ENCODE measurements at regions not wholly inside any gene's neighbourhood (a gene's known extent, or its start where the extent isn't known, plus 50 kb on each side); places are given as distances from the start of the nearest gene placed in this dataset.
"Not testable (repeated sequence)": the region's sequence is repeated elsewhere in the genome, so short reads cannot be mapped to it uniquely, and the experiment has no call there.

- no peaks in the 10 kb centered on the region for H3K9me3 ChIP-seq
- intact Hi-C loops (cut with DNase I; ENCODE audit: low total_unique reads): no loop called here
- no peaks in the 10 kb centered on the region for H3K4me1 ChIP-seq
- H3K27me3 ChIP-seq: no peaks in the 10 kb centered on the region
- no peak overlapping the region for H3K4me3 ChIP-seq
- DNase-seq (ENCODE audit: low spot score in 2 of 2): no peak
- no peaks in the 10 kb centered on the region for H3K36me3 ChIP-seq
- H3K27ac ChIP-seq: no peak overlapping the region
- TF ChIP-seq POLR2AphosphoS5 (IDR thresholded peaks at IDR 0.05): no peak
These were observed 625.5 kb upstream of the MIR17HG start for GRCh38 chr13:90721937-90722336.

DNA sequence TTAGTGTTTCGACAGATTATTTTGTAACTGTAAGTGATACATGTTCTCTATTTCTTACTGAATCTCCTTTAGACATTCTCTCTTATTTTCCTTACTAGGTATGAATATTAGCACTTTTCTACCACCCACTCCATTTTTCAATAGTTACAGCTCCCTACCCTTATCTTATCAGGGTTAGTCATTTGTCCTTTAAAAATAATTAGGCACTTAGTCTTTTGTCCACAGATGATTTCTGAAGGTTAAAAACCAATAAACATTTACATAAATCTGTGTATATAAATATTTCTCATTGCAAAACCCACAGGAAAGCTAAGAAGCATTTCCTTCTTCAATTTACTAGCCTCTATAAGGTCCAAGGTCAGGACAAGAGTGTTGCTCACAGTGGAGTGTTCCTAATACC is 624.1 kb upstream of the MIR17HG start:
- intact Hi-C loops (cut with DNase I; ENCODE audit: low total_unique reads): no loop called here
- Histone ChIP-seq H3K4me1 (no peaks in the 10 kb centered on the region), H3K27me3 (no peaks in the 10 kb centered on the region), H3K36me3 (no peaks in the 10 kb centered on the region), H3K4me3 (no peak overlapping the region), H3K9me3 (no peaks in the 10 kb centered on the region), H3K27ac (no peak overlapping the region)
- no peak for TF ChIP-seq POLR2AphosphoS5 (IDR thresholded peaks at IDR 0.05)
- TF ChIP-seq POLR2A (IDR thresholded peaks at IDR 0.05): no peak
- no peak for DNase-seq (ENCODE audit: low spot score in 2 of 2)

GRCh38 chr13:90726375-90726774 is 621.1 kb upstream of the MIR17HG start:
- intact Hi-C loops (cut with DNase I; ENCODE audit: low total_unique reads): no loop called here

GRCh38 chr13:90732049-90732448 is 615.4 kb upstream of the MIR17HG start:
- DNase-seq (ENCODE audit: low spot score in 2 of 2): no peak
- H3K36me3 ChIP-seq: no peaks in the 10 kb centered on the region
- no peaks in the 10 kb centered on the region for H3K4me1 ChIP-seq
- intact Hi-C loops (cut with DNase I; ENCODE audit: low total_unique reads): no loop called here
- H3K27me3 ChIP-seq: no peaks in the 10 kb centered on the region
- H3K27ac ChIP-seq: no peak overlapping the region
- TF ChIP-seq POLR2AphosphoS5 (IDR thresholded peaks at IDR 0.05): no peak
- no peak for TF ChIP-seq CTCF (IDR thresholded peaks at IDR 0.05)
- TF ChIP-seq POLR2A (IDR thresholded peaks at IDR 0.05): no peak
- H3K4me3 ChIP-seq: no peak overlapping the region
- H3K9me3 ChIP-seq: peaks cover 5% of the 10 kb centered on the region in 2 donors

More at GRCh38 chr13:90726375-90726774, 621.1 kb upstream of the MIR17HG start:
- no peak for DNase-seq (ENCODE audit: low spot score in 2 of 2)
- H3K27ac ChIP-seq: no peak overlapping the region
- no peaks in the 10 kb centered on the region for H3K4me1 ChIP-seq
- H3K36me3 ChIP-seq: no peaks in the 10 kb centered on the region
- H3K9me3 ChIP-seq: no peaks in the 10 kb centered on the region
- TF ChIP-seq POLR2A (IDR thresholded peaks at IDR 0.05): no peak
- no peak for TF ChIP-seq POLR2AphosphoS5 (IDR thresholded peaks at IDR 0.05)
- no peak for TF ChIP-seq CTCF (IDR thresholded peaks at IDR 0.05)
- H3K4me3 ChIP-seq: no peak overlapping the region
- no peaks in the 10 kb centered on the region for H3K27me3 ChIP-seq

DNA sequence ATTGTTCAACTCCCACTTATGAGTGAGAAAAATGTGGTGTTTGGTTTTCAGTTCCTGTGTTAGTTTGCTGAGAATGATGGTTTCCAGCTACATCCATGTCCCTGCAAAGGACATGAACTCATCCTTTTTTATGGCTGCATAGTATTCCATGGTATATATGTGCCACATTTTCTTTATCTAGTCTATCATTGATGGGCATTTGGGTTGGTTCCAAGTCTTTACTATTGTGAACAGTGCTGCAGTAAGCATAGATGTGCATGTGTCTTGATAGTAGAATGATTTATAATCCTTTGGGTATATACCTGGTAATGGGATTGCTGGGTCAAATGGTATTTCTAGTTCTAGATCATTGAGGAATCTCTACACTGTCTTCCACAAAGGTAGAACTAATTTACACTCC is 613.0 kb upstream of the MIR17HG start:
- H3K36me3 ChIP-seq; H3K4me1 ChIP-seq; DNase-seq (ENCODE audit: low spot score in 2 of 2); intact Hi-C loops (cut with DNase I; ENCODE audit: low total_unique reads); H3K4me3 ChIP-seq; H3K9me3 ChIP-seq; H3K27ac ChIP-seq; H3K27me3 ChIP-seq: not testable (repeated sequence)

- no peak for TF ChIP-seq POLR2A (IDR thresholded peaks at IDR 0.05)
- no peak for TF ChIP-seq POLR2AphosphoS5 (IDR thresholded peaks at IDR 0.05)
- no peak for TF ChIP-seq CTCF (IDR thresholded peaks at IDR 0.05)
- Histone ChIP-seq H3K4me1 (no peaks in the 10 kb centered on the region), H3K27me3 (no peaks in the 10 kb centered on the region), H3K36me3 (no peaks in the 10 kb centered on the region), H3K4me3 (no peak overlapping the region), H3K27ac (no peak overlapping the region), H3K9me3 (peaks cover 5% of the 10 kb centered on the region in 2 donors)
- intact Hi-C loops (cut with DNase I; ENCODE audit: low total_unique reads): no loop called here
- DNase-seq (ENCODE audit: low spot score in 2 of 2): no peak
These were observed 608.6 kb upstream of the MIR17HG start for GRCh38 chr13:90738881-90739280.

GRCh38 chr13:90740099-90740498 is 607.4 kb upstream of the MIR17HG start:
- peaks cover 5% of the 10 kb centered on the region in 2 donors for H3K9me3 ChIP-seq
- TF ChIP-seq CTCF (IDR thresholded peaks at IDR 0.05): no peak
- no peak for TF ChIP-seq POLR2AphosphoS5 (IDR thresholded peaks at IDR 0.05)
- no peak for TF ChIP-seq POLR2A (IDR thresholded peaks at IDR 0.05)
- no peaks in the 10 kb centered on the region for H3K27me3 ChIP-seq
- DNase-seq (ENCODE audit: low spot score in 2 of 2): no peak
- no peak overlapping the region for H3K4me3 ChIP-seq
- no peaks in the 10 kb centered on the region for H3K36me3 ChIP-seq
- no peak overlapping the region for H3K27ac ChIP-seq
- intact Hi-C loops (cut with DNase I; ENCODE audit: low total_unique reads): no loop called here
- no peaks in the 10 kb centered on the region for H3K4me1 ChIP-seq
